ENCODE measurements at regions not wholly inside any gene's neighbourhood (a gene's known extent, or its start where the extent isn't known, plus 50 kb on each side); places are given as distances from the start of the nearest gene placed in this dataset.
"Not testable (repeated sequence)": the region's sequence is repeated elsewhere in the genome, so short reads cannot be mapped to it uniquely, and the experiment has no call there.

DNA sequence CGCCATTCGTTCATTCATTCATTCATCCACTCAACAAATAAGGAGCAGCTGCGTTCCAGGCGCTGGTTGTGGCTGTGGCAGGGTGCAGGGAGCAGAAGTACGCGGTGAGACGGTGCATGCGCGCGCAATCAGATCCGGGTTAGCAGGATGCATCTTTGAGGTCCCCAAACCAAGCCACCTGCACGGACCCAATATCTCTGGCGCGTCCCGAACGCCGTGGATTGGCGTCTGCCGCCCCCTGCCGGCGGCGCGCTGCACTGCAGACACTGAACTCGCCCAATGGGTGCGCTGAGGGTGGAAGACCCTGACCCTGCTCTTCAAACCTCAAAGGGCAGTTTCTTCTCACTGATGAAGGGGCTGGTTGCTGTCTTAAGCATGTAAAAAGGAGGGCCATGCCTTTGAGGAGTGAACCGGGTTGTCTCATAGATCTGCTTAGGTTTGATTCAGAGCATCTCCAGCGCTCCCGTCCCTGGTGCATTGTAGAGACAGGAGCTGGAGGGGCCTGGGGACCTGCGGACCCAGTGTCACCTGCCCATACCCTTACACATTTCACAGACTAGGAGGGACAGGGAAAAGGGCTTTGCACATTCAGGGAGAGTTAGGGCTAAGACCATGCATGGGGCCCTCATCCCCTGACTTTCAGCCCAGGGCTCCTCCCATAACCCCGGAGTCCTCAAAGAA is 102.5 kb downstream of the RAMP3 start:
- H3K27ac ChIP-seq: no peak overlapping the region
- DNase-seq (ENCODE audit: low read depth, low spot score): no peak

- no peak for DNase-seq (ENCODE audit: low read depth, low spot score)
- H3K27ac ChIP-seq: no peak overlapping the region
Measured at GRCh38 chr7:45267262-45267661, 109.7 kb downstream of the RAMP3 start.

GRCh38 chr7:45268013-45268412 is 110.4 kb downstream of the RAMP3 start:
- no peak for DNase-seq (ENCODE audit: low read depth, low spot score)
- H3K27ac ChIP-seq: no peak overlapping the region

GRCh38 chr7:45269192-45269591 is 111.6 kb downstream of the RAMP3 start:
- H3K27ac ChIP-seq: no peak overlapping the region
- no peak for DNase-seq (ENCODE audit: low read depth, low spot score)

- DNase-seq (ENCODE audit: low read depth, low spot score): no peak
- no peak overlapping the region for H3K27ac ChIP-seq
Measured at GRCh38 chr7:45278763-45279398, 121.3 kb downstream of the RAMP3 start.

- not testable (repeated sequence) for H3K27ac ChIP-seq; DNase-seq (ENCODE audit: low read depth, low spot score)
Measured at GRCh38 chr7:45289611-45290010, 132.0 kb downstream of the RAMP3 start.

GRCh38 chr7:45290880-45291279 is 133.3 kb downstream of the RAMP3 start:
- H3K27ac ChIP-seq: no peak overlapping the region
- DNase-seq (ENCODE audit: low read depth, low spot score): no peak

DNA sequence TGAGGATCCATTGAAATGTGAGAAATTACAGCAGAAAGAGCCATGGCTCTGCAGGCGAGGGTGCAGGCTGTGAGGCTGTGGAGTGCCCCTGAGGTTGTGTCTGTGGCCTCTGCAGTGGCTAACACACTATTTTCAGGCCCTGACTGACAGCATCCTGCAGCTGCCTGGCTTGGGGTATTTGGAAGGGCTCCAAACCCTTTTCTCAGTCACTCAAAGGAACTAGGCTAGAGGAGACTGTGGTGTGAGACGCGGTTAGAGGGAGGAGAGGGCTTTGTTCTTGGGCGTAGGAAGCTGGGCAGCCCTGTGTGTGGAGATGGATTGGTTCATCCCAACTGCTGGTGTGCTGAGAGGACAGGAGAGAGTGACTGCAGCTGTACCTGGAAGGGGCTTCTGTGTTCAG is 134.9 kb downstream of the RAMP3 start:
- DNase-seq (ENCODE audit: low read depth, low spot score): no peak
- no peak overlapping the region for H3K27ac ChIP-seq

DNA sequence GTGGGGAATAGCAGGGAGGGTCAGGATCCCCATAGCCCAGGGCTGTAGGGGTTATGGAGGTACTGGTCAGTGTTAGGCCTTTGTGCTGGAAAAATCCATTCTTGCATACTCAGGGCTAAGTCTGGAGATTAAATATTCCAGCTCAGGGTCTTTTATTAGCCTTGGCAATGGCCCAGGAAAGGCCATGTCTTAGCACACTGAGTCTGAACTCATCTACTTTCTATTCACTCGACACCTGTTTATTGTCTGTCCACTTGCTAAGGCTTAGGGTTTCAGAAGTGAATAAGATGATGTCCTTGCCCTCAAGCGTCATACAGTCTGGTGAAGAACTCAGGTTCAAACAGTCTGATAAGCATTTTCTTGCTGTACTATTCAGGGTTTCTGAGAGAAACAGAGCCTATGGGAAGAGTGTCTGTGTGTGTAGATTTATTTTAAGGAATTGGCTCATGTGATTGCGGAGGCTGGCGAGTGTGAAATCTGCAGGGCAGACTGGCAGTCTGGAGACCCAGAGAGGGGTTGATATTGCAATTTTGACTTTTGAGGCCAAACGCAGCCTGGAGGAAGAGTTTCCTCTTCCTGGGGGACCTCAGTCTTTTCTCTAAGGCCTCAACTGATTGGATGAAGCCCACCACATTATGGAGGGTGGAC is 135.8 kb downstream of the RAMP3 start:
- DNase-seq (ENCODE audit: low read depth, low spot score): no peak
- no peak overlapping the region for H3K27ac ChIP-seq

GRCh38 chr7:45294559-45294958 is 137.0 kb downstream of the RAMP3 start:
- no peak overlapping the region for H3K27ac ChIP-seq
- DNase-seq (ENCODE audit: low read depth, low spot score): no peak

GRCh38 chr7:45295222-45295621 is 137.6 kb downstream of the RAMP3 start:
- H3K27ac ChIP-seq: no peak overlapping the region
- DNase-seq (ENCODE audit: low read depth, low spot score): no peak

- DNase-seq (ENCODE audit: low read depth, low spot score): no peak
- no peak overlapping the region for H3K27ac ChIP-seq
Measured at GRCh38 chr7:45296748-45297147, 139.2 kb downstream of the RAMP3 start.

GRCh38 chr7:45306752-45307305 is 149.2 kb downstream of the RAMP3 start:
- no peak for DNase-seq (ENCODE audit: low read depth, low spot score)
- no peak overlapping the region for H3K27ac ChIP-seq

GRCh38 chr7:45311597-45311996 is 154.0 kb downstream of the RAMP3 start:
- H3K27ac ChIP-seq: no peak overlapping the region
- no peak for DNase-seq (ENCODE audit: low read depth, low spot score)

DNA sequence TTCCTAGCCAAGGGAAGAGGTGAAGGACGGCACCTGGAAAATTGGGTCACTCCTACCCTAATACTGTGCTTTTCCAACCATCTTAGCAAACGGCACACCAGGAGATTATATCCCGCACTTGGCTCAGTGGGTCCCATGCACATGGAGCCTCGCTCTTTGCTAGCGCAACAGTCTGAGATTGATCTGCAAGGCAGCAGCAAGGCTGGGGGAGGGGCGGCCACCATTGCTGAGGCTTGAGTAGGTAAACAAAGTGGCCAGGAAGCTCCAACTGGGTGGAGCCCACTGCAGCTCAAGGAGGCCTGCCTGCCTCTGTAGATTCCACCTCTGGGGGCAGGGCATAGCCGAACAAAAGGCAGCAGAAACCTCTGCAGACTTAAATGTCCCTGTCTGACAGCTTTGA is 157.9 kb downstream of the RAMP3 start:
- not testable (repeated sequence) for DNase-seq (ENCODE audit: low read depth, low spot score); H3K27ac ChIP-seq

DNA sequence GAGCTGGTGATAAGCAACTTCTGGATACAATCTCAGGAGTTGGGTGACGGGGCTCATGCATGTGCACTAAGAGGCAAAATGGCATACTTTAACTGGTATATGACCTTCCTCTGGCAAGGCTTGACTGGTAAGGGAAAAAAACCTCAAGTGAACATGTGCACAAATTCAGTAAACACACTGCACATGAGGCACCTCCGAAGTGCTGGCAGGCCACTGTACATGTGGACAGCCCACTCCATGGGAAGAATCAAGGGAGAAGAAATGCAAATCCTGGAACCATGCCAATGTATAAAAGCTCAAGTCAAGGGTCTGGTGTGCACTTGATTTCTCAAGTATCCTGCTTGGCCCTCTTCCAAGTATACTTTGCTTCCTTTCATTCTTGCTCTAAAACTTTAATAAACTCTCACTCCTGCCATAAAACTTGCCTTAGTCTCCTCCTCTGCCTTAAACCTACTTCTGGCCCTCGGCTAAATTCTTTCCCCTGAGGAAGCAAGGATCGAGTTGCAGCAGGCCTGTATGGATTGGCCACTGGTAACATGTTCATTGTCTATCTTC is 167.2 kb downstream of the RAMP3 start:
- DNase-seq (ENCODE audit: low read depth, low spot score): no peak
- no peak overlapping the region for H3K27ac ChIP-seq

GRCh38 chr7:45325378-45325777 is 167.8 kb downstream of the RAMP3 start:
- no peak for DNase-seq (ENCODE audit: low read depth, low spot score)
- no peak overlapping the region for H3K27ac ChIP-seq

DNA sequence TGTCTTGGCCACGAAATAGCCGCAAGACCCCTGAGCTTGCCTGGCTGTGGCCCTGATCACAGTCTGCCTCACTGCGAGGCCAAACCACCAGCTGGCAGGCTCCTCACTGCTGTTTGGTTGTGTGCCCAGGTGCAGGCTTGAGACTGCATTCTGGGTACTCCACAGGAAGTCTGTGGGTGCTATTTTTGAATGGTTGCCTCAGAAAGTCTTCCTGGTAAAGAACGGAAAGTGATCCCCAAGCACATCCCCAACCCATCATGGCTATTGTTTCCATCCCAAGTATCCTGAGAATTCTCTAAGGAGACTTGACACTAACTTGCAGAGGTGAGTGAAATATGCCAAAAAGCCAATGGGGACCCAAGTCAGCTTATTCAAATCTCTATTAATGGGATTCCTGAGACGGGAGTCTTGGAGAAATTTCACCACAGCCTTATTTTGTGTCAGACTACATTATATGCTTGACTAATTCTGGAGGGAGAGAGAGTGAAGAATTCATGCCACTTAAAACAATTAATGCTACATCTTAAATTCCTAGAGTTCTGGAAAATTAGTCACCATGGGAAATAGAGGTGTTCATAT is 170.9 kb downstream of the RAMP3 start:
- H3K27ac ChIP-seq: no peak overlapping the region
- no peak for DNase-seq (ENCODE audit: low read depth, low spot score)

DNA sequence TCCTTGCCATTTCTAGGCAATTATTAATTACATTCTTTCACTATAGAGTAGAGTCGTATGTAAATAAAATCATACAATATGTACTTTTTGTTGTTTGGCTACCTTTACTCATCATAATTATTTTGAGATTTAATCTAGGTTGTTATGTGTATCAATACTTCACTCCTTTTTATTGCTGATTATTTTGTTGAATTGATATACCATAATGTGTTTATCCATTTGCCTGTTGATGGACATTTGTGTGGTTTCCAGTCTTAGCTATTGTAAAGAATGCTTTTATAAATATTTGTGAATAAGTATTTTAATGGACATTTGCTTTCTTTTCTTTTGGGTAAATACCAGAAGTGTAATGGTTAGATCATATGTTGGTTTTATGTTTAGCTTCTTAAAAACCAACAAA is 174.0 kb downstream of the RAMP3 start:
- no peak overlapping the region for H3K27ac ChIP-seq
- no peak for DNase-seq (ENCODE audit: low read depth, low spot score)

DNA sequence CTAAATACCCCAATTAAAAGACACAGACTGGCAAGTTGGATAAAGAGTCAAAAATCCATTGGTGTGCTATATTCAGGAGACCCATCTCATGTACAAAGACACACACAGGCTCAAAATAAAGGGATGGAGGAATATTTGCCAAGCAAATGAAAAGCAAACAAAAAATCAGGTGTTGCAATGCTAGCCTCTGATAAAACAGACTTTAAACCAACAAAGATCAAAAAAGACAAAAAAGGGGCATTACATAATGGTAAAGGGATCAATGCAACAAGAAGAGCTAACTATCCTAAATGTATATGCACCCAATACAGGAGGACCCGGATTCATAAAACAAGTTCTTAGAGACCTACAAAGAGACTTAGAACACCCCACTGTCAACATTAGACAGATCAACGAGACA is 177.4 kb downstream of the RAMP3 start:
- H3K27ac ChIP-seq; DNase-seq (ENCODE audit: low read depth, low spot score): not testable (repeated sequence)

DNA sequence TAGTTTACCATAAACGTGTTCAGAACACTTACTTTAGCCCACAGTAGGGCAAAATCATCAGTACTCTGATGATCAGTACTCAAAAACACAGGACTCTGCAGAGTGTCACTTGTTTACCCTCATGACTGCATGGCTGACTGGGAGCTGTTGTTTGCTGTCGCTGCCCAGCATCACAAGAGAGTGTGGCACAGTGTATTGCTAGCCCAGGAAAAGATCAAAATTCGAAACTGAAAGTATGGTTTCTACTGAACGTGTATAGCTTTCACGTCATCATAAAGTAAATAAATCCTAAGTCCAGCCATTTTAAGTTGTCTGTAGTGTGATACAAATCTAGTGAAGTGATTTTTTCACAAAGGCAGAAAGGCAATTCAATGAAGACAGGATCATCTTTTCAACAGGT is 184.6 kb downstream of the RAMP3 start:
- H3K27ac ChIP-seq: no peak overlapping the region
- no peak for DNase-seq (ENCODE audit: low read depth, low spot score)

Measured in epithelial cell of prostate (primary cell).